HG03060 (cell line): ENCODE measurements at regions not wholly inside any gene's neighbourhood (a gene's known extent, or its start where the extent isn't known, plus 50 kb on each side); places are given as distances from the start of the nearest gene placed in this dataset.
"Not testable (repeated sequence)": the region's sequence is repeated elsewhere in the genome, so short reads cannot be mapped to it uniquely, and the experiment has no call there.

ENCODE experiments used
- ATAC-seq: cut with Tn5 transposase; IDR thresholded peaks from one replicate; pipeline ENCODE4 v1.9.1; 2021; ENCODE audit warnings: low read depth, moderate number of reproducible peaks; ENCODE audit not compliant: unreplicated experiment

GRCh38 chr10:8128511-8128910 lies 74.0 kb downstream of the GATA3 start:
- no peak for ATAC-seq

GRCh38 chr10:8129438-8129837 lies 75.0 kb downstream of the GATA3 start:
- no peak for ATAC-seq

- peak; percentile 67 for ATAC-seq
These were observed 76.8 kb downstream of the GATA3 start for GRCh38 chr10:8130973-8131911.

- peak; percentile 26 for ATAC-seq
These were observed 78.7 kb downstream of the GATA3 start for GRCh38 chr10:8133146-8133545.

DNA sequence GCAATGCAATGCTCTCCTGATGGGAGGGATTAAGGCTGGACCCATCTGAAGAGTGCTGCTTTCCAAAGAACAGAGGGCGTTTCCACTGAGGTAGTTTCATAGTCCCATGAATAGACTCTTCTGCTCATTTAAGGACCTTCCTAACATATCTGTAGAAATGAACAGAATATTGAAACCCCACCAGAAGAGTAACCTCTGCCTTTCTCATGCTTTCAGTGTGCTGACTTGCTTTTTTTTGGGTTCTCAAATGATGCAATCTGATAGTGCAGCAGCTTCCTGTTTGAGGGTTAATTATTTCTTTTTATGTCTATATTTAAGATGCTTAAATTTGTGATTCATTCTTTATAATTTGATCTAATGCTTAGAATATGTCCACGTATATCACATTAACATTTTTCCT lies 82.2 kb downstream of the GATA3 start:
- ATAC-seq = no peak

DNA sequence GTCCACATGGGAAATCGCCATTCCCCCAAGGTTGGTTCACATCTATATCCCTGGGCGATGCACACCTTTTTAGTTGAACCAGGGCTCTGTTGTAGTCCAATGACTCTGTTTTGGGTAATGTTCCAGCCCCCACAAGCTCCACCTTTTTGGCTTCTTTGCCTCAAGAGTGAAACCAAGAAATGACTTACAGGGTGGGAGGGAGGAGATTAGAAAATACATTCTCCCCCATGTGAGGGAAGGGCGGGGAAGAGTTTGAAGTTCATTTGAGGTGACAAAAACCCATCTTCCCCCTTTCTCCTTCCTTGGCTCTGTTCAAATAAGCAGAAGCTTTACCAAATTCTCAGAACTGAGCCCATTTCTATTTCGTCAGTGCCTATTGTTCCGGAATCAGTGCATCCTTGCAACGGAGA lies 82.8 kb downstream of the GATA3 start:
- no peak for ATAC-seq

DNA sequence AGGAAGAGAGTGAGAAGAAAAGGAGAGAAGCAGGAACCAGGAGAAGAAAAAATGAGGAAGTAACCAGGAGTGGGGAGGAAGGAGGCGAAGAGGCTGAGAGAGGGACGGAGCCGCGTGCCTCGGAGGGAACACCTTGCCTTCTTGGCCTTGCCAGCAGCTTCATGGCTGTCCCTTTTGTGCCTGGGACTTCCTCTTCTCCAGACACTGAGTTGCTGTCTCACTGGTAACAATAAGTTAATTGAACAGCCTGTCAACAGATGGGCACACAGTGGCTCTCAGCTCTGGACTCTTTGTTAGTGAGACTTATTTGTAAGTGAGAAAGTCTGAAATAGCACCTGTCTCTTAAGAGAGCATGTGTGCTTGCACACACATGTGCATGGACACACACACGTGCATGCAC lies 83.2 kb downstream of the GATA3 start:
- ATAC-seq = no peak

DNA sequence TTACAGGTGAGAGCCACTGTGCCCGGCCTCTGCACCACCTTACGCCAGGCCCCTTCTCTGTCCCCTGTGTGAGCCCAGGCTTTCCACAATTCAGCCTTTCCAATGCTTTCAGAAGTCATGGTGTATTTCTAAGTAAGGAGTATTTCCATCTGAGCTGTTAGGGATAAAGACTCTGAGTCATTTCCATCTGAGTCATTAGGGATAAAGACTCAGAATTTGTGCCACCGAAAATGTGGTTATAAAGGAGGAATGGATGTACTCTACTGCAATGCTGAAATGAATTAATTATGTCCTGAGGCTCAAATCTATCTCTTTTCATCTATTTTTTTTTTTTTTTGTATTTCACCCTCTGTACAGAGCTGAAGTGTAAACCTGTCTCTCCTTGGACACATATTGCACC lies 84.0 kb downstream of the GATA3 start:
- no peak for ATAC-seq

DNA sequence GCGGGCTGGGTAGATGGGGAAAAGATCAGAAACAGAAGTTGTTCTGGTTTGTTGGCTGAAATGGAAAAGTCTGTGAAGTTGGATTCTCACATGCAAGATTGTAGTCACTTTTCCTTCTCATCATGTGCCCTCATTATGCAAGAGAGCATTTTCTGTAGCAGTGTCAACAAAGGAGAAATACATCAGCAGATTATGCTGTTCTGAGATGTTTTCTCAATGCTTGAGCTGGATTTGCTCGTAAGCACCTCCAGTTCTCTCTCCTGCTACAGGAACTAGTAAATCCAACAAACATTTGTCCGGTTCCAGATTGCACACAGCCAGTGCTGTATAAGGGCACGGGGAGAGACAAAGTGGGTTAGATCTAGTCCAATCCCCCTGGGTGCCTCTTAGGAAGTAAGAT lies 90.0 kb downstream of the GATA3 start:
- ATAC-seq = no peak

GRCh38 chr10:8146650-8147049 lies 92.2 kb downstream of the GATA3 start:
- ATAC-seq = no peak

GRCh38 chr10:8149991-8150390 lies 95.5 kb downstream of the GATA3 start:
- no peak for ATAC-seq

GRCh38 chr10:8150401-8150905 lies 96.0 kb downstream of the GATA3 start:
- ATAC-seq = no peak

- no peak for ATAC-seq
These were observed 96.6 kb downstream of the GATA3 start for GRCh38 chr10:8151086-8151485.

DNA sequence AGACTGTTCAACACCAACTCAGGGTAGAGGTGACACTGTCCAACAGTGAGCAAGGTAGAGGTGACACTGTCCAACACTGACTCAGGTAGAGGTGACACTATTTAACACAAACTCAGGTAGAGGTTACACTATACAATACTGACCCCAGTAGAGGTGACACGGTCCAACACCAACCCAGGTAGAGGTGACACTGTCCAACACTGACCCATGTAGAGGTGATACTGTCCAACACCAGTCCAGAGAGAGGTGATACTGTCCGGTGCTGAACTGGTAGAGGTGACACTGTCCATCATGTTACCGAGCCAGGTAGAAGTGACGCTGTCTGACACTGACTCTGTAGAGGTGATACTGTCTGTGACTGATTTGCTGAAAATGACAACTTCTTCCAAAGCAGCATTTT lies 102.4 kb downstream of the GATA3 start:
- no peak for ATAC-seq

DNA sequence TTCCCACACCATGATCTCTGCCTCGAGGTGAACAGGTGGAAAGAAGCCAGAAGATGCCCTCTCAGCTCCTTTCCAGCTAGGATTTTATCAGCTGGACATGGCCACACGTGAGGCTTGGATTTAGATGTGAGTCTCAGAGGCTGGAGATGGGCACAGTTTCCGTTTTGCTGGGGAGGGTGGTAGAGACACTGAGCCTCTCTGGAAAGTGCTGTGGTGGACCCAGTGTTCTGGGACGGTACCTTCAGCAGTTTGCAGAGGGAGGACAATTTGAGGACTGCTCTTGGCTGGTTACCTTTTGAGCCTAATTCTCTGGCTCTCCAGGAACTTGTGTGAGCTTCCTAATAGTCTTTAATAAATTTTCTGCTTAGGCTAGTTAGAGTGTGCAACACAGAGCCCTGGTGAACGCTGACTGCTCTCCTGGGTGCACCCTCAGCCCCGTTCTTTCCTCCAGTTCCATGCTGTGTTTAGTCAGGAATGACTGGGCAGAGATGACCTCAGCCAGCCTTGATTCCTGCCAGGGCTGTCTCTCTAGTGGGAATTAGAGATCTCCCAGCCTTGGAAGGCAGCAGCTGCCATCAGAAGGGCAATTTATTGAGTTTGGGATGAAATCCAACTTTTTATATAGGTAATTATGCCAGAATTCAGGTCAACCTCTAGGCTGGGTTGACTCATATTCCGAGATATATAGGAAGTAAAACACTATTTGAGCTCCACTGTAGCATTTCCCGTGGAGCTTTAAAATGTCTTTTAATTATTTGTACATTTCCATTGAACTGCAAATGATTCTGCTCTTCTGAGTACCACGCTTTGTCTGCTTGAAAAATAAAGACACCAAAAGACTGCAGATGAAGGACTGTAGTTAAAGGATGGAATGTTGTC lies 103.9 kb downstream of the GATA3 start:
- no peak for ATAC-seq

GRCh38 chr10:8159341-8160165 lies 105.1 kb downstream of the GATA3 start:
- no peak for ATAC-seq

GRCh38 chr10:8163824-8164223 lies 109.3 kb downstream of the GATA3 start:
- ATAC-seq = no peak

DNA sequence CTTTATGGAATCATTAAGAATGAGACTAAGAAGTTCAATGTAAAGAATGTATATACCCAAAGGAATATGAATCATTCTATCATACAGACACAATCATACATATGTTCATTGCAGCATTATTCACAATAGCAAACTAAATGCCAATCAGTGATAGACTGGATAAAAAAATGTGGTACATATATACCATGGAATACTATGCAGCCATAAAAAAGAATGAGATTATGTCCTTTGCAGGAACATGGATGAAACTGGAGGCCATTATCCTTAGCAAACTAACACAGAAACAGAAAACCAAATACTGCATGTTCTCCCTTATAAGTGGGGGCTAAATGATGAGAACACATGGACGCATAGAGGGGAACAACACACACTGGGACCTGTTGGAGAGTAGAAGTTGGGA lies 110.2 kb downstream of the GATA3 start:
- ATAC-seq = not testable (repeated sequence)

- no peak for ATAC-seq
These were observed 114.3 kb downstream of the GATA3 start for GRCh38 chr10:8168836-8169235.

GRCh38 chr10:8171008-8171407 lies 116.5 kb downstream of the GATA3 start:
- no peak for ATAC-seq
